ENCODE measurements at regions not wholly inside any gene's neighbourhood (a gene's known extent, or its start where the extent isn't known, plus 50 kb on each side); places are given as distances from the start of the nearest gene placed in this dataset.

DNA sequence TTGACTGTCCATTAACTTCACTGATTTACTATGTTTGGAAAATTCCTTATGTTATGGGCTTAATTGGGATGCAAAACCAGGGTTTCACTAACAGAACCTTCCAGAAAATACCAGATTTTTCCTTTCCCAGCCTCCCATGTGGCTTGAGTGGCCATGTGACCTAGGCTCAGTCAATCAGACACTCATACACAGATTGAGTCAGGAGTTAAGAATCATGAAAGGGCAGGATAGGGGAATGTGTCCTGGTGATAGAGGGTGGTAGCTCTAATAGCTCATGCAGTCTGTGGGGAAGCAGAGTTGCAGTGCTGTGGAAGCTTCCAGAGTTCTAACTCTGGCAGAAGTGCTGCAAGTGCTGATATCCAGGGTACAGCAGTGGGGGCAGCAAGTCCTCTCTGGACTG is 134.1 kb upstream of the IFNG-AS1 start:
- Mint-ChIP-seq H3K9me3 (no peaks in the 10 kb centered on the region), H3K4me1 (ENCODE audit: low read depth) (no peaks in the 10 kb centered on the region), H3K27me3 (no peaks in the 10 kb centered on the region), H3K4me3 (no peak overlapping the region), H3K36me3 (ENCODE audit: low read depth) (no peaks in the 10 kb centered on the region), H3K27ac (no peak overlapping the region)
- TF ChIP-seq CTCF (IDR thresholded peaks at IDR 0.05), result no peak
- intact Hi-C loops (cut with micrococcal nuclease), result no loop called here
- ChIA-PET POLR2A (no interaction called here), CTCF (no interaction called here)
- ATAC-seq (no peak), DNase-seq (no peak)

DNA sequence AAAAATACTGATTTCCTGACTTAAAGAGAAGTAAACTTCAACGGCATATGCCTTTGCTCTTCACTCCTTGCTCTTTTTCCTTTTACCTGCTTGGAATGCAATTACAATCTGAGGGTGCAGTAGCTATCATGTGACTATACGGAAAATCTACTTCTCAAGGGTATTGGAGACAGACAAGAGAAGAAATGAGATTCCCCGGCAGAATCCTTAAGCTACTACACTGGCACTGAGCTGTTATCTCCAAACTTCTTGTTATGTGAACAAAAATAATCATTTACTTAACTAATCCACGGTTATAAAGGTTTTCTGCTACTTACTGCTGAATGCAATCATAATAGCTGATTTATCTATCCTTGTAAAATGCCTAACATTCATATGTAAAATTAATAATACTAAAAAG is 118.0 kb upstream of the IFNG-AS1 start:
- no peaks in the 10 kb centered on the region for H3K9me3 Mint-ChIP-seq
- ChIA-PET POLR2A (no interaction called here), CTCF (no interaction called here)
- no peak overlapping the region for H3K27ac Mint-ChIP-seq
- H3K4me3 Mint-ChIP-seq, result no peak overlapping the region
- intact Hi-C loops (cut with micrococcal nuclease), result no loop called here
- TF ChIP-seq CTCF (IDR thresholded peaks at IDR 0.05), result no peak
- H3K27me3 Mint-ChIP-seq, result no peaks in the 10 kb centered on the region
- DNase-seq (no peak), ATAC-seq (no peak)
- H3K36me3 Mint-ChIP-seq (ENCODE audit: low read depth), result no peaks in the 10 kb centered on the region
- no peaks in the 10 kb centered on the region for H3K4me1 Mint-ChIP-seq (ENCODE audit: low read depth)

- no peaks in the 10 kb centered on the region for H3K36me3 Mint-ChIP-seq (ENCODE audit: low read depth)
- POLR2A ChIA-PET, result no interaction called here
- ATAC-seq, result no peak
- H3K27me3 Mint-ChIP-seq, result no peaks in the 10 kb centered on the region
- no peaks in the 10 kb centered on the region for H3K9me3 Mint-ChIP-seq
- H3K4me3 Mint-ChIP-seq, result no peak overlapping the region
- intact Hi-C loops (cut with micrococcal nuclease), result no loop called here
- no peak for TF ChIP-seq CTCF (IDR thresholded peaks at IDR 0.05)
- no peak for DNase-seq
- CTCF ChIA-PET, result no interaction called here
- no peaks in the 10 kb centered on the region for H3K4me1 Mint-ChIP-seq (ENCODE audit: low read depth)
- H3K27ac Mint-ChIP-seq, result no peak overlapping the region
Observed at GRCh38 chr12:67873355-67873754, 115.9 kb upstream of the IFNG-AS1 start.

GRCh38 chr12:67876305-67876915 is 112.8 kb upstream of the IFNG-AS1 start:
- no peaks in the 10 kb centered on the region for H3K27me3 Mint-ChIP-seq
- ChIA-PET CTCF (no interaction called here), POLR2A (no interaction called here)
- DNase-seq (no peak), ATAC-seq (no peak)
- no peak for TF ChIP-seq CTCF (IDR thresholded peaks at IDR 0.05)
- H3K9me3 Mint-ChIP-seq, result no peaks in the 10 kb centered on the region
- no peaks in the 10 kb centered on the region for H3K36me3 Mint-ChIP-seq (ENCODE audit: low read depth)
- no peak overlapping the region for H3K4me3 Mint-ChIP-seq
- intact Hi-C loops (cut with micrococcal nuclease), result no loop called here
- H3K27ac Mint-ChIP-seq, result no peak overlapping the region
- peaks cover 4% of the 10 kb centered on the region for H3K4me1 Mint-ChIP-seq (ENCODE audit: low read depth)

- DNase-seq (no peak), ATAC-seq (no peak)
- Mint-ChIP-seq H3K36me3 (ENCODE audit: low read depth) (no peaks in the 10 kb centered on the region), H3K4me1 (ENCODE audit: low read depth) (peaks cover 13% of the 10 kb centered on the region), H3K27me3 (no peaks in the 10 kb centered on the region), H3K9me3 (no peaks in the 10 kb centered on the region), H3K27ac (no peak overlapping the region), H3K4me3 (no peak overlapping the region)
- ChIA-PET CTCF (no interaction called here), POLR2A (no interaction called here)
- intact Hi-C loops (cut with micrococcal nuclease), result no loop called here
- no peak for TF ChIP-seq CTCF (IDR thresholded peaks at IDR 0.05)
Observed at GRCh38 chr12:67877727-67878126, 111.5 kb upstream of the IFNG-AS1 start.

Data from activated CD8-positive, alpha-beta T cell treated with anti-CD3 and anti-CD28 coated beads for 36 hours (primary cell).